GM12878 (cell line): ENCODE measurements at regions not wholly inside any gene's neighbourhood (a gene's known extent, or its start where the extent isn't known, plus 50 kb on each side); places are given as distances from the start of the nearest gene placed in this dataset.

Experiments used
- ATF7 ChIP-seq: fragments of 450-650 bp; IDR thresholded peaks from 2 replicates; pipeline ENCODE4 v1.6.1; 2016; ENCODE audit warnings: low read depth, mild to moderate bottlenecking
- BCL11A ChIP-seq: IDR thresholded peaks from 2 replicates; pipeline ENCODE4 v1.6.1; 2011; ENCODE audit warnings: low read depth, low read length
- BMI1 ChIP-seq: fragments of 450-650 bp; IDR thresholded peaks from 2 replicates; pipeline ENCODE4 v1.6.1; 2016; ENCODE audit warnings: mild to moderate bottlenecking, moderate library complexity, borderline replicate concordance
- BRCA1 ChIP-seq: IDR thresholded peaks from 2 replicates; pipeline ENCODE4 v1.6.1; 2011; ENCODE audit warnings: low read depth, low read length, improper control_type of control experiment
- CBX5 ChIP-seq: sonication (generic); IDR thresholded peaks from 2 replicates; pipeline ENCODE4 v1.6.1; 2016; ENCODE audit warnings: low read depth, moderate library complexity, mild to moderate bottlenecking, inconsistent platforms
- EED ChIP-seq: sonication (generic); IDR thresholded peaks from 2 replicates; pipeline ENCODE4 v1.6.1; 2016; ENCODE audit warnings: antibody characterized with exemption, low read depth
- ELK1 ChIP-seq: IDR thresholded peaks from 2 replicates; pipeline ENCODE4 v1.6.1; 2012; ENCODE audit warnings: low read depth, low read length, improper control_type of control experiment
- EP300 ChIP-seq, 2 experiments: fragments of 150-350 bp in 1 of 2; IDR thresholded peaks; 2 replicates each; pipeline ENCODE4 v1.6.1; 2011 to 2012; ENCODE audit warnings: low read depth in 2 of 2, low read length in 2 of 2, borderline replicate concordance in 1 of 2, improper control_type of control experiment in 1 of 2, inconsistent platforms in 1 of 2; ENCODE audit not compliant: control insufficient read depth in 1 of 2
- GATAD2B ChIP-seq: fragments of 450-650 bp; conservative IDR thresholded peaks from 2 replicates; pipeline ENCODE4 v1.6.1; 2017; ENCODE audit warnings: low read depth, mild to moderate bottlenecking, moderate library complexity
- HDAC6 ChIP-seq: fragments of 200-600 bp; sonication (generic); IDR thresholded peaks from one replicate; pipeline ENCODE4 v1.8.0; 2017; ENCODE audit warnings: antibody characterized with exemption; ENCODE audit not compliant: unreplicated experiment
- HDGF ChIP-seq: fragments of 450-650 bp; IDR thresholded peaks from 2 replicates; pipeline ENCODE4 v1.6.1; 2016; ENCODE audit warnings: antibody characterized with exemption
- IKZF1 ChIP-seq: fragments of 450-650 bp; conservative IDR thresholded peaks from 2 replicates; pipeline ENCODE4 v1.6.1; 2017; ENCODE audit warnings: antibody characterized with exemption, mild to moderate bottlenecking
- IRF3 ChIP-seq: fragments of 450-650 bp; IDR thresholded peaks from 2 replicates; pipeline ENCODE4 v1.6.1; 2014; ENCODE audit warnings: mild to moderate bottlenecking
- NR2F1 ChIP-seq: fragments of 450-650 bp; conservative IDR thresholded peaks from 2 replicates; pipeline ENCODE4 v1.6.1; 2017; ENCODE audit warnings: mild to moderate bottlenecking
- NRF1 ChIP-seq: conservative IDR thresholded peaks from 2 replicates; pipeline ENCODE4 v1.6.1; 2011; ENCODE audit warnings: mild to moderate bottlenecking, low read depth, low read length, improper control_type of control experiment
- PML ChIP-seq: IDR thresholded peaks from 2 replicates; pipeline ENCODE4 v1.6.1; 2012; ENCODE audit warnings: low read length, inconsistent platforms
- POLR2AphosphoS2 ChIP-seq: IDR thresholded peaks from 2 replicates; pipeline ENCODE4 v1.6.1; 2011; ENCODE audit warnings: low read depth, mild to moderate bottlenecking, low read length, improper control_type of control experiment, moderate library complexity
- RELA ChIP-seq: fragments of 450-650 bp; IDR thresholded peaks from 2 replicates; pipeline ENCODE4 v1.8.0; 2014; ENCODE audit warnings: borderline replicate concordance; ENCODE audit not compliant: partially characterized antibody
- RUNX3 ChIP-seq: IDR thresholded peaks from 2 replicates; pipeline ENCODE4 v1.6.1; 2012; ENCODE audit warnings: low read length, inconsistent platforms
- SIX5 ChIP-seq: IDR thresholded peaks from 2 replicates; pipeline ENCODE4 v1.6.1; 2011; ENCODE audit warnings: mild to moderate bottlenecking, low read depth, low read length, moderate library complexity; ENCODE audit not compliant: severe bottlenecking
- SMARCA5 ChIP-seq: fragments of 450-650 bp; IDR thresholded peaks from 2 replicates; pipeline ENCODE4 v1.6.1; 2017; ENCODE audit warnings: mild to moderate bottlenecking
- SP1 ChIP-seq: IDR thresholded peaks from one replicate; pipeline ENCODE4 v1.6.1; 2011; ENCODE audit warnings: low read depth, low read length
- SREBF2 ChIP-seq: IDR thresholded peaks from 2 replicates; pipeline ENCODE4 v1.6.1; 2012; ENCODE audit warnings: mild to moderate bottlenecking, low read length
- STAT1 ChIP-seq: fragments of 450-650 bp; conservative IDR thresholded peaks from 2 replicates; pipeline ENCODE4 v1.6.1; 2014; ENCODE audit warnings: antibody characterized with exemption, mild to moderate bottlenecking
- TAF1 ChIP-seq: IDR thresholded peaks from 2 replicates; pipeline ENCODE4 v1.6.1; 2011; ENCODE audit warnings: mild to moderate bottlenecking, low read depth, low read length, borderline replicate concordance
- YBX1 ChIP-seq: fragments of 450-650 bp; IDR thresholded peaks from 2 replicates; pipeline ENCODE4 v1.6.1; 2016; ENCODE audit warnings: antibody characterized with exemption
- ZBTB4 ChIP-seq: fragments of 450-650 bp; formaldehyde crosslinking; IDR thresholded peaks from 2 replicates; pipeline ENCODE4 v1.4.0; 2022; ENCODE audit warnings: mild to moderate bottlenecking, moderate library complexity
- ZNF207 ChIP-seq: fragments of 450-650 bp; IDR thresholded peaks from 2 replicates; pipeline ENCODE4 v1.6.1; 2014; ENCODE audit warnings: antibody characterized with exemption, mild to moderate bottlenecking, borderline replicate concordance
- ZNF217 ChIP-seq: fragments of 450-650 bp; IDR thresholded peaks from 2 replicates; pipeline ENCODE4 v1.6.1; 2017; ENCODE audit warnings: antibody characterized with exemption, mild to moderate bottlenecking
- ZNF274 ChIP-seq: IDR thresholded peaks from one replicate; pipeline ENCODE4 v1.8.0; 2011; ENCODE audit not compliant: insufficient read length, insufficient read depth
- ZSCAN29 ChIP-seq: fragments of 450-650 bp; IDR thresholded peaks from 2 replicates; pipeline ENCODE4 v1.6.1; 2017; ENCODE audit warnings: mild to moderate bottlenecking, moderate library complexity

GRCh38 chr6:82066991-82067411 lies 180.5 kb downstream of the IBTK start (continued):
- TF ChIP-seq ELK1 (no peak), HDAC6 (no peak), BMI1 (no peak), SP1 (no peak), ZSCAN29 (no peak), TAF1 (peak; percentile 52; the same call in 1 of the 2 replicates), SIX5 (no peak), GATAD2B (no peak), STAT1 (no peak), HDGF (no peak), SMARCA5 (no peak), NR2F1 (no peak), IRF3 (no peak), BRCA1 (no peak), YBX1 (no peak), RUNX3 (peak; percentile 28; the same call in 1 of the 2 replicates), ZBTB4 (CRISPR knock-in tag) (no peak), EP300 (IDR thresholded peaks at IDR 0.05; ENCODE audit: borderline replicate concordance in 1 of 2, control insufficient read depth in 1 of 2, low read depth in 2 of 2, low read length in 2 of 2) (no peak), ATF7 (peak; percentile 84), ZNF274 (no peak), EED (no peak), ZNF217 (no peak), IKZF1 (0 out of 2 replicates have a peak, but pooled peaks have one; percentile 25), SREBF2 (no peak), CBX5 (peak; percentile 40; the same call in 1 of the 2 replicates), POLR2AphosphoS2 (no peak), NRF1 (no peak), PML (no peak), ZNF207 (no peak), RELA (no peak), BCL11A (no peak)
